Adrenal gland (tissue), 5 donors: ENCODE measurements at regions not wholly inside any gene's neighbourhood (a gene's known extent, or its start where the extent isn't known, plus 50 kb on each side); places are given as distances from the start of the nearest gene placed in this dataset.

Source experiments
- POLR2A ChIP-seq, 2 donors: fragments of 450-650 bp; IDR thresholded peaks; one replicate each; pipeline ENCODE4 v1.6.1; 2017; ENCODE audit warnings: antibody characterized with exemption in 2 of 2, mild to moderate bottlenecking in 2 of 2, moderate library complexity in 1 of 2
- TF ChIP-seq, protein P1 (sequence below), 6 experiments: fragments of 450-650 bp in 4 of 6; fragments of 200-600 bp in 2 of 6; sonication (generic) in 1 of 6; IDR thresholded peaks; 1 replicate in 5 of 6; 2 replicates in 1 of 6; pipeline versions ENCODE4 v1.5.1 to v1.8.0; 2016 to 2021; ENCODE audit warnings: antibody characterized with exemption in 6 of 6, mild to moderate bottlenecking in 2 of 6, moderate library complexity in 1 of 6
- donor health status: DM: no; HTN: no; CAD: no.

GRCh38 chr11:26909515-26909914, 84.4 kb upstream of the FIBIN start:
- no peak for TF ChIP-seq POLR2A (IDR thresholded peaks at IDR 0.05)
- TF ChIP-seq, protein P1, sequence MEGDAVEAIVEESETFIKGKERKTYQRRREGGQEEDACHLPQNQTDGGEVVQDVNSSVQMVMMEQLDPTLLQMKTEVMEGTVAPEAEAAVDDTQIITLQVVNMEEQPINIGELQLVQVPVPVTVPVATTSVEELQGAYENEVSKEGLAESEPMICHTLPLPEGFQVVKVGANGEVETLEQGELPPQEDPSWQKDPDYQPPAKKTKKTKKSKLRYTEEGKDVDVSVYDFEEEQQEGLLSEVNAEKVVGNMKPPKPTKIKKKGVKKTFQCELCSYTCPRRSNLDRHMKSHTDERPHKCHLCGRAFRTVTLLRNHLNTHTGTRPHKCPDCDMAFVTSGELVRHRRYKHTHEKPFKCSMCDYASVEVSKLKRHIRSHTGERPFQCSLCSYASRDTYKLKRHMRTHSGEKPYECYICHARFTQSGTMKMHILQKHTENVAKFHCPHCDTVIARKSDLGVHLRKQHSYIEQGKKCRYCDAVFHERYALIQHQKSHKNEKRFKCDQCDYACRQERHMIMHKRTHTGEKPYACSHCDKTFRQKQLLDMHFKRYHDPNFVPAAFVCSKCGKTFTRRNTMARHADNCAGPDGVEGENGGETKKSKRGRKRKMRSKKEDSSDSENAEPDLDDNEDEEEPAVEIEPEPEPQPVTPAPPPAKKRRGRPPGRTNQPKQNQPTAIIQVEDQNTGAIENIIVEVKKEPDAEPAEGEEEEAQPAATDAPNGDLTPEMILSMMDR (IDR thresholded peaks at IDR 0.05) = no peak
